ENCODE measurements at regions not wholly inside any gene's neighbourhood (a gene's known extent, or its start where the extent isn't known, plus 50 kb on each side); places are given as distances from the start of the nearest gene placed in this dataset.
"Not testable (repeated sequence)": the region's sequence is repeated elsewhere in the genome, so short reads cannot be mapped to it uniquely, and the experiment has no call there.

DNA sequence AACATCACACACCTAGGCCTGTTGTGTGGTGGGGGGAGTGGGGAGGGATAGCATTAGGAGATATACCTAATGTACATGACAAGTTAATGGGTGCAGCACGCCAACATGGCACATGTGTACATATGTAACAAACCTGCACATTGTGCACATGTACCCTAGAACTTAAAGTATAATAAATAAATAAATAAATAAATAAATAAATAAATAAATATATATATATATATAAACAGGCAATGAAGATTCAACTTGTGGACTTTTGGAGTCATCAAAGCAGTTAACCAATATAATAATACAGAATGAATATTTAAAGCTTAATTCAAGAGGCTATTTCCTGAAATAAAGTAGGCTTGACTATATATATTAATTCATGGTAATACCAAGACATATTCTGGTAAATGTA lies 167.0 kb downstream of the FOXD2 start:
- not testable (repeated sequence) for DNase-seq

DNA sequence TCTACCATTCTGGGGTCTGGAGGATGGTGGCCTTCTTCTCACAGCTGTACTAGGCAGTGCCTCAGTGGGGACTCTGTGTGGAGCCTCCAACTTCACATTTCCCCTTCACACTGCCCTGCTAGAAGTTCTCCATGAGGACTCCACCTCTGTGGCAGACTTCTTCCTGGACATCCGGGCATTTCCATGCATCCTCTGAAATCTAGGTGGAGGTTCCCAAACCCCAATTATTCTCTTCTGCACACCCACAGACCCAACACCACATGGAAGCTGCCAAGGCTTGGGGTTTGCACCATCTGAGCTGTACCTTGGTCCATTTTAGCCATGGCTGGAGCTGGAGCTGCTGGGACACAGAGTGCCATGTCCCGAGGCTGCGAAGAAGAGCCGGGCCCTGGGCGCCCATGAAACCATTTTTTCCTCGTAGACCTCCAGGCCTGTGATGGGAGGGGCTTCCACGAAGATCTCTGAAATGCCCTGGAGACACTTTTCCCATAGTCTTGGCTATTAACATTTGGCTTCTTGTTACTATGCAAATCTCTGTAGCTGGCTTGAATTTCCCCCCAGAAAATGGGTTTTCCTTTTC lies 170.5 kb downstream of the FOXD2 start:
- DNase-seq = no peak

DNA sequence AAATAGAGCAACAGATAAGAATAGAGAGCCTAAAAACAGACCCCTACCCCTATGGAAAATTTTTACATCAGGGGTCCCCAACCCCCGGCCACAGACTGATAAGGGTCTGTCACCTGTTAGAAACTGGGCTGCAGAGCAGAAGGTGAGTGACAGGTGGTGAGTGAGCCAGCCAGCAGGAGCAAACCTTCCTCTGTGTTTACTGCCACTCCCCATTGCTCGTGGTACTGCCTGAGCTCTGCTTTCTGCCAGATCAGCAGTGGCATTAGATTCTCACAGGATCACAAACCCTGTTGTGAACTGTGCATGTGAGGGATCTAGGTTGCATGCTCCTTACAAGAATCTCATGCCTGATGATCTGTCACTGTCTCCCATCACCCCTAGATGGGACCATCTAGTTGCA lies 174.1 kb downstream of the FOXD2 start:
- no peak for DNase-seq

DNA sequence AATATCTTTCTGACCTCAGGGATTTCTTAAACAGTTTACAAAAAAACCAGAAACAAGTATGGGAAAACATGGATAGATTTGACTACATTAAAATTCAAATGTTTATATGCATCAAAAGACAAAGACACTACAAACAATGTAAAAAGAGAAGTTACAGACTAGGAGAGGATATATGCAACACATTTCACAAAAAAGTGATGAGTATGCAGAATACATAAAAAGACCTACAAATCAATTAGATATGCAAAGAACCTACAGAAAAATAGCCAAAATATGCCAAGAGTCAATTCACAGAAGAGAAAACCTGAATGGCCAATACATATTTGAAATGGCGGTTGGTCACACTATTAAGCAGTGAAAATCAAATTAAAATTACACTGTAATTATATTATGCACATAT lies 175.0 kb downstream of the FOXD2 start:
- DNase-seq = no peak

DNA sequence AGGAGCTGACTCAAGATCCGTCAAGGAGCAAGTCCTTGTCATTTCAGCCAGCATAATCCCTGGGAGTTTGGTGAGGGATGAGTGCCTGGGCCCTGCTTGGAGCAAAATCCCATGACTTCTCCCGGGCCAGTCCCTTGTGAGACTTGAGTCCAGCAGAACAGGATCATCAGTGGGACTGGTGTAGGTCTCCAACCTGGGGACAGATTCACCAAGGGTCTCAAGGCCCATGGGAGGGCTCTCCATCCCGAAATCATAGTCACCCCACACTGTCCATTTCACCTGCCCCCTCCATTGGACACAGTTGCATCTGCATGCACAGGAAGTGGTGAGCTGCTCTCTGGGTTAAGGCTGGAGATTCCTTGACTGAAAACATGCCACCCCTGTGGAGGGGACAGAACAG lies 178.2 kb downstream of the FOXD2 start:
- no peak for DNase-seq

DNA sequence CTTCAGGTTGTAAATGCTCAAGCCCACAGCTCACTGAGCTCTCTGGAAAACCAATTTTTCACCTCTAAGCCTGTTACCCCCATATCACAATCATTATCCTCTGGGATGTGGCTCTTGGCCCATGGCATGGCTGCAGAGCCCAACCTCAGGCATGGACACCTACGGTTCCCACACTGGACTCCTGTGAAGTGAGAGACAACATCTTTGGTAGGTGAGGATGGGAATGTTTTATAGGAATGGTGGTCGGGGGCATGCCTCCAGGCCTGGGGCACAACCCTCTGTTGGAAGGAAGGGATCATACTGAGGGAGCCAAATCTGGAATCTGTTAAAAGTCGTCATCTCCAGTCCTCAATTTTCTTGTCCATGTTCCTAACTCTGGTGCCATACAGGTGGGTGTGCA lies 179.1 kb downstream of the FOXD2 start:
- no peak for DNase-seq

DNA sequence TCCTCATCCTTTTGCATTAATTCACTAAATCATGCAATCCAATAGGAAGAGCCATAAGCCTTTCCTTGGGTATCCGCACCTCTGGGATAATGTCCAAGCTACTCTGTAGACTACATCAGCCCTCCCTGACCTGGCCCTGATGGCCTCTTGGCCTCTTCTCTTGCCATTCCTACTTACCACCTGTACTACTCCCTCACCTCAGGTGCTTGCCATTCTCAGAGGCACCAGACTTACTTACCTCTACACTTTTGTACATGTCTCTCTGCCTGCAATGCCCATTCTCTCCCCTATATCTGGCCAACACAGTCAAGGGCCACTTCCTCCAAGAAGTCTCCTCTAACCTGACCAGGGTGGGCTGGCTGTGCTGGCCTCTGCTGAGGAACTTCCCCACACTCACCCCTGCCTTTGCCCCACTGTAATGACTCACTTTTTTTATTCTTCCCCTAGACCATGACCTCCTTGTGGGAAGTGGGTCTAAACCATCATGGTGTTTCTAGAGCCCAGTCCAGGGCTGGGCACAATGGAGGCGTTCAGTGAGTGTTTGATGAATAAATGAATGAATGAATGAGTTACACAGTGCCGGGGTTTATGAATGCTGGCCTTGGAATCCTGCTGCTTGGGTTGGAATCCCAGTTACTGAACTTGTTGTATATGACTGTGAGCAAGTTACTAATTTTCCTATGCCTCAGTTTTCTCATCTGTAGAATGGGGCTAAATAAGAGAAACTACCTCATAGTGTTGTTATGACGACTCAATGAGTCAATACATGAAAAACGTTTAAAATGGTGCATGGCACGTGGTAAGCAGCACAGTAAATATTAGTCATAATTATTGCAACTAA lies 179.8 kb downstream of the FOXD2 start:
- no peak for DNase-seq

DNA sequence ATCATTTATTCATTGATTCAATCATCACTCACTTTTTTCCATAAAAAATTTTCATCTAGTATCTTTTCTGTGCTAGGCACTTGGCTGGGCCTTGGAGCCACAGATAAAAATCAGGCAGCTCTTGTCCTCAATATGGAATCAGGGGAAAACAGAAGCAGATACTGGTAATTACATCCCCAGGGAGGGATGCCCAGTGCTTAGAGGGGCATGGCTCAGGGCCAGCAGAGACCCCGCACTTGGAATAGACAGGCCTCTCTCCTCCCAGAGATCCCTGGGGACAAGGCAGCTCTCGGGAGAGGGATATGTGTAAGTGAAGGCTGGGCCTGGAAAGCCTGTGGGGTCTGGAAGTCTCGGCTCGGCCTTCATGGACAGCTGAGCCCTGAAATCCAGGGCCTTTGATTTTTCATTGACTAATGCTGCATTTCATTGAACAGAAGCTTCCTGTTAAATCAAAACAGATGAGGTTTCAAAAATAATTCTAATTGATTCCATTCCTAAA lies 180.4 kb downstream of the FOXD2 start:
- DNase-seq = no peak

DNA sequence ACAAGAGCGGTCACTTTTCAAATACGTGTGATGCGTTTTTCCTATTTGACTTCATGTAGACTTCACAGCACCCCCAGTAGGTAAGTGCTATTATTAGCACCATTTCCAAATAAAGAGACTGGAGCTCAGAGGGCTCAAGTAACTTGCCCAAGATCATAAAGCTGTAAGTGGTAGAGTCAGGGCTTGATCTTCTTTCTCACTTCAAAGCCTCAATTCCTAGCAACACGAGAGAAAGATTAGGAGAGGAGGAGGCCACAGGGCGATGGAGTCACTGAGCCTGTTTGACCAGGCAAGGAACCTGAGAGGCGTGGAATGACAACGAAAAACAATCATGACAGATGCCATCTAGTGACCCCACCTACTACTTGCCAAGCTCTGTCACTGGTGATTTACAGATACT lies 181.0 kb downstream of the FOXD2 start:
- DNase-seq = no peak

DNA sequence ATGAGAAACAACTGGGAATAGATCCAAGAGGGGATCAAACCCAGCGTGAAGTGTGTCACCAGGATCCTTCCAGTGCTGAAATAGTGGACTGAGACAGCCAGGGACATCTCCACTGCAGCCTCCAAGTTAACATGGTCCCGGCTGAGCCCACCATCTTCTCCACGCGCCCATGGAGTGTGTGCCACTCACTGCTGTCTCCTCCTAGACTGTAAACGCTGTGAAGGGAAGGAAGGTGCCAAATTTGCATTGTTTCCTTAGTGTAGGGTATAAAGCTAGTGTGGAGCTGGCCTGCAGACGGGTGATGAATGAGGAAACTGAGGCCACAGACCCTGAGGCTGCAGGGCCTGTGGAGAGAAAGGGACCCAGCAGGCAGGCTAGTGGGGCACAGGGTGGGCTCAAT lies 183.6 kb downstream of the FOXD2 start:
- DNase-seq = no peak

DNA sequence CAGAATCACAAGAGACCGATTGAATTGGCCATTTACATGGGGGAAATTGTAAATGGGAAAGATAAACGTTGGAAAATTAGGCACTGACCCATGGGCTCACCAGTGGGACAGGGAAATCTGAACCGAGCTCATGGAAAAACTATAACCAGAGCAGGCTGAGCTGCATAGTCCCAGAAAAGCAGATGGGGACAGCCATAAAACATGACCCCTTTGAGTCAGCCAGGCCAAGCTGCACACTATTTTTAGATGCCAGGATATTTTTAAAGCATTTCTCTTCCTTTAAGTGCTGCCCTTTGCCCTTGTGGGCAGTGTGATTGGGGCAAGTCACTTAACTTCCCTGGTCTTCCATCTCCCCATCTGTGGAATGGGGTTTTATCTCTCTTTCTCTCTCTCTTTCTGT lies 184.1 kb downstream of the FOXD2 start:
- no peak for DNase-seq

DNA sequence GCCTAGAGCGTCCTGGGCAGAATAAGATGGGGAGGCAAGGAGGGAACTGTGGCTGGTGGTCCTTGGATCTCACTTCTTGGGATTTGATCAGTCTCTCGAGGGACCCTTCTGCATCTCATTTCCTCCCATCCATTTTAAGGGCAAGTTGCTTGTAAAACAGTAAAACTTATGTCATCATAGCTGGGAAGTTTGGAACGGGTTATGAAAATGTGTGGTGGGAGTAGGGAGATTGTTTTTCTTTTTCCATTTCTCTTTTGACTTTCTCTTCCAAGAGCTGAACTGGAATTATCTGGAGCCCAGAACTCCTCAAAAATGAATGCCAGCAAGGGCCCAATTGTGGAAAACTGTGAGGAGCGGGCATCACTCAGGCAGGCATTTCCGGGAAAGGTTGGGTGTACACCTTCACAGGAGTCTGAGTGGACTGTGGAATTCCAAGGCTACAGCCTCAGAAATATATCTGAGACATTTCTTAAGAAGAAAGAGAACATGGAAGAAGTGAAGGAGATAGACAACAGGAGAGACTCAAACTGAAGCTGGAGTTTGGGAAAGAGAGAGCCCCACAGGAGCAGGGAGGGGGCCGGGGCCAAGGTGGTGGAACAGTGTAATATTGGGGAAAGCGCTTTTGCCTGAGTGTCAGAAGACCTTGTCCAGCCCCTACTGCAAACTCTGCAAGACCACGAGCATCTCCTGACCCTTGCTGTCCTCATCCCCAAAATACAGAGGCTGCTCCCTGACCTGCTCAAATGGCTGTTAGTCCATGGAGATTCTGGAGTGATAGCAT lies 185.1 kb downstream of the FOXD2 start:
- DNase-seq = no peak

DNA sequence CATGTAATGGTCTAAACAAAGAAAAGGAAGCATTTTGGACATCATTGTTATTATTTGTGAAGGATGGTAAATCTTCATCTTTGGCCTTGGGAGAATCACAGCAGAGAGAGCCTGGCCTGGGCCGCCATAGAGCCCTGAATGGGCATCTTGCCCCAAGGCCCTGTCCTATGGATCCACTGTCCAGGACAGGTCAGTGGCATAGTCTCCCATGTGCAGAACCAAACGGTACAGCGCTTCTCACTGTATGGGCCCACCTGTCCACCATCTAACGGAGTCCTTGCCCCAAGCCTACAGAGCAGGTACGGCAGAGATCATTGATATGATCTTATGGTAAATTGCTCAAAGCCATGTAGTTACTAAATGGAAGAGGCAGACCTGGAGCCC lies 185.7 kb downstream of the FOXD2 start:
- DNase-seq = no peak

DNA sequence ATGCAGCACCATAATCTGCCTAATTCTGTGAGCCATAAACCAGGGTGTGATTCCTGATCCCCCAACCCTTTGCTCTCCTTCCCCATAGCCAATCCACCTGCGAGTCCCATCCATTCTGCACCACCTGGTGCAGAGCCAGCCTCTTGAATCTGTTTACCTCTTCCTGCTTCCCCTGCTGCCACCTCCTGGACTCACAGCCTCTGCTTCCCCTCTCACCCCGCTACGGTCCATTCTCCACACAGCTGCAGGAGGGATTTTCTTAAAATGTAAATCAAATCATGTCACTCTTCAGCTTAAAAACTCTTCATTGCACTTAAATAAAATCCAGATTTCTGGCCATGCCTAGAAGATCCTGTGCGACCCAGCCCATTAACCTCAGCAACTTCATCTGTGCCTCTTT lies 186.7 kb downstream of the FOXD2 start:
- no peak for DNase-seq

DNA sequence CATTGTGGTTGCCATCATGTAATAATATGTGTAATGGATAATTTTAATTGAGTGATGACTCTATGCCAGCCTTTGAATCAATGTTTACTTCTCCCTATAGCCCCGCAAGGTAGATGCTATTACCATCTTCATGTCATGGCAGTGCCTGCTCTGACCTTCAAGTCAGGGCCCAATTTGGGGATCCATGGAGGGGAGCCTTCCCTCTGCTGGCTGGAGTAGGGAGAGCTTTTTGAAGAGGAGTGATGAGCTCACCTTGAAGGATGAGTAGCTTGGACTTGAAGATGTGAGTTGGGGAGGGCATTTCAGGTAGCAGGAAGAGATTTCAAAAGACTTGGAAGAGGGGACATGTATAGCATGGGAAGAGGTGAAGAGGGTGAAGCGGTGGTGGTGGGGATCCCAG lies 189.2 kb downstream of the FOXD2 start:
- DNase-seq = no peak

DNA sequence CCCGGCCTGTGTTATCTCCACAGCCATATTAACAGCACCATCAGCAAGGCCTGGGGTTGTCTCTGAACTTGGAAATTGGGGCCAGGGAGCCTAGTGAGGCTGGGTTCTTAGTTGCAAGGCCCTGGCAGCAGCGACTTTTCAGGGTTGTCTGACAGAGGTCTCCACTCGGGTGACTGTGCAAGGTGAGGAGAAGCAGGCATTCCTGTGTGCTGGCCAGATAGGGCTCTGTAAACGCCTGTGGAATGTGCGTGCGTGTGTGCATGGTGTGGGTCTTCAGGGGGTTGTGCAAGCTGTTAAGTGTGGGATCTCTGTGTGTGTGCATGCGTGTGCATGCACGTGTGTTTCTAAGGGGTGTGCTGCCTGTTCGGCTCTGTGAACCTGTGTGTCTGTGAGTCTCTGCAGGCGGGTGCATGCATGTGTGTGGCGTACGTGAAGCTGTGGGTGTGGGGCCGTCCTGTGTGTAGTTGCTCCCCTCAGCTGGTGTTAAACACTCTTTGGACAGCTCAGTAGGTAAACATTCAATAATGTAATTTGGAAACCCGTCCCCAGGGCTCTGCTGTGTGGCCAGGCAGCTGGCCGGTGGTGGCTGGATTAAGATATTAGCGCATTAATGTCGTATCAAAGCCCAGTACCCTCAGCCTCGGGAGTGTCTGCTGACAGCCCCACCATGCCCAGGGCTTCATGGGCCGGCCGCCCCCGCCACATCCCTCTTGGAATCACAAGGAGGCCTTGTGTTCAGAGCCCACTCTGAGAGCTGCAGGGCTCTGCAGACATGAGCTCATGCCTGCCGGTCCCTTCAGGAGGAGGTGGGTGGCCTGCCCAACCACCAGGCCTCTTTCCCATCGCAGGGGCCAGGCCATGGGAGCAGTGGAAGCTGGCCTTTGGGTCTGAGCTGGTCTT lies 189.9 kb downstream of the FOXD2 start:
- DNase-seq = no peak

DNA sequence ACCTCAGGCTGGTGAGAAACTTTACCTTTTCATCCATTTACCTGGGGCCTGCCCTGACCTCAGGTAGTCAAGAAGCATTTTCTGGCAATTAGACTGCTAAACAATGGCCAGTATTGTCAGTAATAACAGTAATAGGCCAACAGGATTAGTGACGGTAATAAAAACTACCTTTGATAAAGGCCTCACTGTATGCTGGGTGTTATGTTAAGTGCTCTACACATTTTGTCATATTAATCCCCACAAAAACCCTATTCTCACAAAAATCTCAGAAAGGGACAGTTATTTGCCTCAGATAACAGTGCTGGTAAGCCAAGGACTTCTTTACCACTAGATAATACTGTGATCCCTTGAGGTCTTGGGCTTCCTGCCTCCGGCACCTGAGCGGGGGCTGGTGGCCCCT lies 191.4 kb downstream of the FOXD2 start:
- no peak for DNase-seq

DNA sequence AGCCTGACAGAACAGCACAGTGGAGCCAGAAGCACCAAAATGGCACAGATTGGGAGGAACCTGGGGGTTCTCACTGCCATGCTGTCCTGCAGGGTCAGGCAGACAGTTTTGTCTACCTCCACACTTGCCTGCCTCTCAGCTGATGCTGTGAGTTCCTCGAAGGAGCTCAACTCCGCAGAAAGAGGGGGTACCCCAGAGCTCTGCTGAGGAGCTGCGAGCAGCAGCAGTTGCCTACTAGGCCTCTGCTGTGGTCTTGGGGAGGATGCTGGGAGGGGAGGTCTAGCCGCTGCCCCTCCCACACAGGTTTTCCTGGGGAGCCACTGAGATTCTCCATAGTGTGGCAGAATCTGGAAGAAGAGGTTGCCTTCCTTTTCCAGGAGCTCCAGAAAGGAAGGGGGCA lies 192.5 kb downstream of the FOXD2 start:
- no peak for DNase-seq

DNA sequence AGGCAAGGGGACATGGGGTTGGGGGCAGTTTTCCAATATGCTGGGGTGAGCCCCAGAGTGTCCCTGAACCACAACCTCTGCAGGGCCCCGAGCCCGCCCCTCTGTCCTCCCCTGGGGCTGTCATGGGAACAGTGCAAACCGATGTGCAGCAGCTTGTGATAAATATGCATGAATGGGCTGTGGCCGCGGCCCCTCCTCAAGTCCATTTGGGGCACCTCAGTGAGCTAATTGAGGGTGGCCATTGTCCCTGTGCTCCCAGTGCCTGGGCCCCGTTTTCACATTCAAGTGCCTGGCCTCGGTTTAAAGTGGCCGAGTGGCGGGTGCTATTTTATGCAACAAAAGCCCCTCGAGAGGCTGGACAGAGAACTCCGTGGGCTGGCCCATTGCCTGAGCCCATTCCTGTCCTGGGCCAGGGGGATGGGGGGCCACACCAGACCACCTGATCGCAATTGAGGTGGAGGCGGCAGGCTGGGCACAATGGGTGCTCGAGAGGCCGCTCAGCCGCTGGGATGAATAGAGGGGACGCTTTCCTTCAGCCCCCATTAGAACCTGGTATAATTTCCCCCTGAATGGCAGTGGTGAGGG lies 193.7 kb downstream of the FOXD2 start:
- no peak for DNase-seq

DNA sequence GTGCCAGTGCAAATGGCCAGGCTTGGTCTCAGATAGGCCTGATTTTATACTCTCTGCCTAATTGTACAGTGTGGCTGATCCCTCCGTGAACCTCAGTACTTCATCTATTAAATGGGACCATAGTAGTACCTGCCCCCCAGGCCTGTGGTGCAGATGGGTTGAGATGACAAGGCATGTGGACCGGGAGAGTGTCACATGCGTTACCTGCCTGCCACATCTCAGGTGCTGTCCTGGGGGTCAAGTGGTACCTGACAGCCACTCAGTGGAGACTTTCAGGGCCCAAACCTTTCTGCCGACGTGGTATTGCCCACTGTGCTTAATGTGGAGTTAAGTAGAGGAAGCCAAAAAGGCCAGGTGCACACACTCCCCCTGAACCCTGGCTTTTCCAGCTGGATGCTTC lies 197.3 kb downstream of the FOXD2 start:
- DNase-seq = no peak

DNA sequence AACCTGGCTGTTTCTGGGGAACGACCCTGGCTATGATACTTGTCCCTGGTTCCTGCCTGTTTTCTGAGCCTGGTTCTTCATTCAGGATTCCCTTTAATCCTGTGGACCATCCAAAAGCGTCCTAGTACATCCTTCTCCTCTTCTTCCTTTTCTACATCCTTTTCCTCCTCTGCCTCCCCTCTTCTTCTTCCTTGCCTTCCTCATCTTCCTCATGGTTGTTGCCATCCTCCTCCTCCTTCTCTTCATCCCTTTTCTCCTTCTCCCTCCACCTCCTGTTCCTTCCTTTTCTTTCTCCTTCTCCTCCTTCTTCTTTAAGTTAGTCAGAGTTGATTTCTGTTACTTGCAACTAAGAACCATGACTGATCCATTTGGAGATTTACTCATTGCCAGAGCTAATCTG lies 197.8 kb downstream of the FOXD2 start:
- DNase-seq = no peak

DNA sequence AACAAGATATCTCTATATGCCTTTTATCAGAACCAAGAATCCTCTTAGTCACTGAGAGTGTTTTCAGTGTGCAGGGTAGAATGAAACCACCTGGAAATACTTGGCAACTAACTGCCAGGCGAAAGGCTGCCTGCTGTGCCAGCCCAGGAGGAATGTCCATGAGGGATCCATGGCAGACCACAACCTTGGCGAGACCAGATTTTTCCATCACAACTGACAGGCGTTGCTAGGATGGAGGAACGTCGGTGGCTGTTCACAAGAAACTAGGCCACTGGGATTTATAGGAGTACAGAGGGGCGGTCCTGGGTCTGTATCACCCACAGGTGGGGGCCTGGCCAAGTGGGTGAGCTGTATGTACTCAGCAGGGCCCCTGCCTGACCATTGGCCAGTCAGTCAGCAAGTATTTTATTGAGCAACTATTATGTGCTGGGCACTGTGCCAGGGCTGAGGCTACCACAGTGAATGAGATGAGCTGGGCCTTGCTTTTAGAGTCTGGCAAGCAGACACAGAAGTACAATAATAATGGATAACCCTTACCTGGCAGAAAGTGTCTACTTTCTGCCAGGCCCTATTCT lies 199.4 kb downstream of the FOXD2 start:
- no peak for DNase-seq
